A549 (cell line): ENCODE measurements at regions not wholly inside any gene's neighbourhood (a gene's known extent, or its start where the extent isn't known, plus 50 kb on each side); places are given as distances from the start of the nearest gene placed in this dataset.

Source experiments
- ATAC-seq, 2 experiments: fragments of 200-7000 bp in 1 of 2; fragments of >200 bp in 1 of 2; cut with Nextera tagmentation in 1 of 2; cut with Tn5 transposase in 1 of 2; 3 replicates each; pipeline versions ENCODE4 v1.8.0 to v1.9.1; 2018 to 2020; ENCODE audit warnings: mild to moderate bottlenecking in 1 of 2, moderate library complexity in 1 of 2
- CTCF ChIA-PET: fragments of 300-600 bp; sonication (Branson Sonifier 250); formaldehyde crosslinking; extraction: SDS; loops from one replicate; lab custom pipeline; 2021; ENCODE audit warnings: antibody characterized with exemption, inconsistent platforms; lab: Yijun Ruan, JAX
- POLR2A ChIA-PET: fragments of 350-600 bp; formaldehyde crosslinking; extraction: SDS; loops from one replicate; lab custom pipeline; 2021; ENCODE audit warnings: antibody characterized with exemption, inconsistent platforms; lab: Yijun Ruan, JAX
- DNase-seq, 2 experiments: peaks; one replicate each; pipeline versions ENCODE4 v3.0.0 to v3.0.0-alpha.2; 2011 to 2016; ENCODE audit warnings: low read depth in 1 of 2, low spot score in 1 of 2
- FAIRE-seq: peaks from 2 replicates; lab custom pipeline; 2011; peaks lifted over from hg19 to GRCh38; lab: Jason Lieb, UNC
- H3K27ac ChIP-seq, 2 experiments: fragments of >200 bp; sonication (Bioruptor Twin); formaldehyde crosslinking; 3 replicates each; pipeline ENCODE4 v1.5.1; 2016 to 2017
- H3K4me1 ChIP-seq: fragments of >200 bp; sonication (Bioruptor Twin); formaldehyde crosslinking; 3 replicates; pipeline ENCODE4 v1.6.1; 2016
- H3K4me2 ChIP-seq: fragments of >200 bp; sonication (Bioruptor Twin); formaldehyde crosslinking; 3 replicates; pipeline ENCODE4 v1.6.1; 2016
- H3K4me3 ChIP-seq: fragments of >200 bp; sonication (Bioruptor Twin); formaldehyde crosslinking; 3 replicates; pipeline ENCODE4 v1.5.1; 2016
- H3K9me3 ChIP-seq: fragments of >200 bp; sonication (Bioruptor Twin); formaldehyde crosslinking; 3 replicates; pipeline ENCODE4 v1.6.1; 2016
- BHLHE40 ChIP-seq: IDR thresholded peaks from 2 replicates; pipeline ENCODE4 v1.6.1; 2012; ENCODE audit warnings: low read depth, low read length, inconsistent platforms
- CBX2 ChIP-seq: fragments of 200-600 bp; sonication (generic); IDR thresholded peaks from 2 replicates; pipeline ENCODE4 v1.6.1; 2016; ENCODE audit warnings: low read depth, mild to moderate bottlenecking, borderline replicate concordance
- EHF ChIP-seq: fragments of 250-450 bp; sonication (Bioruptor Pico); IDR thresholded peaks from 2 replicates; pipeline ENCODE4 v1.5.0; 2020; ENCODE audit warnings: mild to moderate bottlenecking
- ESRRA ChIP-seq: fragments of 150-350 bp; IDR thresholded peaks from 2 replicates; pipeline ENCODE4 v1.6.1; 2014; ENCODE audit warnings: mild to moderate bottlenecking, low read length, borderline replicate concordance
- FOSL2 ChIP-seq, 2 experiments: fragments of 450-650 bp in 1 of 2; fragments of >200 bp in 1 of 2; sonication (Bioruptor Twin) in 1 of 2; formaldehyde crosslinking; IDR thresholded peaks; 2 replicates each; pipeline versions ENCODE4 v1.5.0 to v1.6.1; 2016 to 2020; ENCODE audit warnings: mild to moderate bottlenecking in 1 of 2, moderate library complexity in 1 of 2
- FOXS1 ChIP-seq: fragments of 250-450 bp; sonication (Bioruptor Pico); IDR thresholded peaks from 2 replicates; pipeline ENCODE4 v1.5.0; 2020; ENCODE audit warnings: mild to moderate bottlenecking, moderate library complexity
- HDAC2 ChIP-seq: fragments of 200-600 bp; sonication (generic); IDR thresholded peaks from 2 replicates; pipeline ENCODE4 v1.6.1; 2016
- HES2 ChIP-seq: fragments of >200 bp; sonication (Bioruptor Twin); formaldehyde crosslinking; IDR thresholded peaks from 2 replicates; pipeline ENCODE4 v1.6.1; 2016
- HEYL ChIP-seq: fragments of 250-450 bp; sonication (Bioruptor Pico); IDR thresholded peaks from 2 replicates; pipeline ENCODE4 v1.8.0; 2021; ENCODE audit warnings: mild to moderate bottlenecking, moderate library complexity
- HMGXB4 ChIP-seq: fragments of 250-450 bp; sonication (Bioruptor Pico); IDR thresholded peaks from 2 replicates; pipeline ENCODE4 v1.5.0; 2021; ENCODE audit warnings: mild to moderate bottlenecking, moderate library complexity, borderline replicate concordance
- HOXA7 ChIP-seq: fragments of 250-450 bp; sonication (Bioruptor Pico); IDR thresholded peaks from 2 replicates; pipeline ENCODE4 v1.5.0; 2020; ENCODE audit warnings: mild to moderate bottlenecking, moderate library complexity
- HOXB5 ChIP-seq: fragments of 250-450 bp; sonication (Bioruptor Pico); IDR thresholded peaks from 2 replicates; pipeline ENCODE4 v1.5.0; 2020; ENCODE audit warnings: mild to moderate bottlenecking, moderate library complexity
- KDM5A ChIP-seq: fragments of 200-600 bp; sonication (generic); IDR thresholded peaks from 2 replicates; pipeline ENCODE4 v1.6.1; 2016; ENCODE audit warnings: antibody characterized with exemption, mild to moderate bottlenecking
- NFE2L2 ChIP-seq: fragments of 150-350 bp; conservative IDR thresholded peaks from 2 replicates; pipeline ENCODE4 v1.6.1; 2014; ENCODE audit warnings: low read length
- NPAS2 ChIP-seq: fragments of 250-450 bp; sonication (Bioruptor Pico); IDR thresholded peaks from 2 replicates; pipeline ENCODE4 v1.8.0; 2022; ENCODE audit warnings: mild to moderate bottlenecking, moderate library complexity, borderline replicate concordance
- PBX3 ChIP-seq: IDR thresholded peaks from 2 replicates; pipeline ENCODE4 v1.6.1; 2012
- PHF8 ChIP-seq: fragments of 200-600 bp; sonication (generic); IDR thresholded peaks from 2 replicates; pipeline ENCODE4 v1.6.1; 2016; ENCODE audit warnings: low read depth, mild to moderate bottlenecking, antibody characterized with exemption, moderate library complexity, borderline replicate concordance
- RAD21 ChIP-seq, 2 experiments: fragments of >200 bp in 1 of 2; sonication (Bioruptor Twin) in 1 of 2; formaldehyde crosslinking in 1 of 2; IDR thresholded peaks in 1 of 2; conservative IDR thresholded peaks in 1 of 2; 2 replicates in 1 of 2; 3 replicates in 1 of 2; pipeline ENCODE4 v1.6.1; 2012 to 2018; ENCODE audit warnings: inconsistent platforms in 1 of 2
- RFX5 ChIP-seq: fragments of 450-650 bp; IDR thresholded peaks from 2 replicates; pipeline ENCODE4 v1.7.1; 2014; ENCODE audit warnings: antibody characterized with exemption, mild to moderate bottlenecking, moderate library complexity
- RNF2 ChIP-seq: fragments of 200-600 bp; sonication (generic); IDR thresholded peaks from 2 replicates; pipeline ENCODE4 v1.6.1; 2016; ENCODE audit warnings: low read depth, mild to moderate bottlenecking, antibody characterized with exemption, moderate library complexity, borderline replicate concordance
- ZNF302 ChIP-seq: fragments of 250-450 bp; sonication (Bioruptor Pico); IDR thresholded peaks from 2 replicates; pipeline ENCODE4 v1.9.0; 2021; ENCODE audit warnings: inconsistent platforms, mild to moderate bottlenecking, moderate library complexity
- WGBS: methylation state at CpG from one replicate; pipeline ENCODE4 v1.1.6; 2017; ENCODE audit errors: missing lambda C conversion rate; 5-methylcytosine and 5-hydroxymethylcytosine counted together
- TF ChIP-seq, protein P1 (sequence below): fragments of 150-350 bp; IDR thresholded peaks from 2 replicates; pipeline ENCODE4 v1.6.1; 2014; ENCODE audit warnings: low read depth, mild to moderate bottlenecking, low read length
- TF ChIP-seq, protein P2 (sequence below): IDR thresholded peaks from 2 replicates; pipeline ENCODE4 v1.6.1; 2012

GRCh38 chr4:175874306-175874705 lies 62.2 kb upstream of the GPM6A start (continued):
- TF ChIP-seq, protein P1, sequence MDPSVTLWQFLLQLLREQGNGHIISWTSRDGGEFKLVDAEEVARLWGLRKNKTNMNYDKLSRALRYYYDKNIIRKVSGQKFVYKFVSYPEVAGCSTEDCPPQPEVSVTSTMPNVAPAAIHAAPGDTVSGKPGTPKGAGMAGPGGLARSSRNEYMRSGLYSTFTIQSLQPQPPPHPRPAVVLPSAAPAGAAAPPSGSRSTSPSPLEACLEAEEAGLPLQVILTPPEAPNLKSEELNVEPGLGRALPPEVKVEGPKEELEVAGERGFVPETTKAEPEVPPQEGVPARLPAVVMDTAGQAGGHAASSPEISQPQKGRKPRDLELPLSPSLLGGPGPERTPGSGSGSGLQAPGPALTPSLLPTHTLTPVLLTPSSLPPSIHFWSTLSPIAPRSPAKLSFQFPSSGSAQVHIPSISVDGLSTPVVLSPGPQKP: no peak
- no peak for TF ChIP-seq BHLHE40
- TF ChIP-seq RNF2: no peak
- TF ChIP-seq HOXB5 (CRISPR knock-in tag): no peak
- TF ChIP-seq NPAS2 (CRISPR knock-in tag): no peak
- no peak for TF ChIP-seq RAD21 (conservative IDR thresholded peaks at IDR 0.05 in 1 of 2, IDR thresholded peaks at IDR 0.05 in 1 of 2)

DNA sequence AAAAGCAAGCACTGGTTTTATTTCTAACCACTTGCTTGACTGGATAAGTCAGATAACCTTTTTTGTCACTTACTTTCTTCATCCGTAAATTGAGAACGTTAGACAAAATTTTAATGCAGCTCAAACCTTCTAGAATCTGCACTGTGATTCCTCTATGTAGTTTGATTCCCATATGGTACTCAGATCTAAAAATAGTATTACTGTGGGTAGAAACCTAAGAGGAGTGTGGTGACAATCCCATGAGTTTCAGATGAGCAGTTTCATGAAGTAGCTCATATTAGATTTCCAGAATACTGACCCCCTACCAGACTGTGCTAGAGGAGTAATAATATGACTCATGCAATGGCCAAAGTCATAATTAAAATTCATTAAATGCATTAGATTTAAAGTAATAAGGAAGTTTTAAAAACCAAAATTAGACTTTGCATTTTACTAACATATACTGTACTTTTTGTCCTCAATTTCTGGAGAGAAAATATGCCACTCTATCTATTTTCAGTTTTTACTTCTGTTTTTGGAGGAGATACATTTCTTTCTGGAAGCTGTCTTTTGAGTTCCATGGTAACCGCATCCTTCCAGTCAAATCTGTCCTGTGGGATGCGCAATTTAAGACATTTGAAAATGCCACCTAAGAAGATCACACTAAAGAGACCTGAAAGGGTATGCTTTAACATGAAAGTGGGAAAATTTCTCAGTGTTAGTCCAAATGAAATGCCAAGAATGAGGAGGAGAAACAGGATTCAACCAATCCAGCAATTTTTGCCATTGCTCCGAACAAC lies 64.1 kb upstream of the GPM6A start:
- WGBS: 71% methylated on average over 5 of the region's 5 CpGs
- H3K27ac ChIP-seq: no peak overlapping the region
- no peak overlapping the region for H3K4me2 ChIP-seq
- ChIA-PET CTCF (no interaction called here), POLR2A (no interaction called here)
- ATAC-seq (no peak), FAIRE-seq (no peak), DNase-seq (no peak)
- H3K9me3 ChIP-seq: no peaks in the 10 kb centered on the region
- H3K4me1 ChIP-seq: no peaks in the 10 kb centered on the region
- TF ChIP-seq PBX3: no peak
- TF ChIP-seq KDM5A: no peak
- TF ChIP-seq HES2: no peak
- TF ChIP-seq RFX5: no peak
- TF ChIP-seq HEYL (CRISPR knock-in tag): no peak
- no peak for TF ChIP-seq NFE2L2
- TF ChIP-seq RNF2: no peak
- no peak for TF ChIP-seq FOSL2 (IDR thresholded peaks at IDR 0.05)
- TF ChIP-seq FOSL2 (CRISPR knock-in tag; IDR thresholded peaks at IDR 0.05): no peak
- TF ChIP-seq ZNF302 (CRISPR knock-in tag): no peak
- TF ChIP-seq, protein P2, sequence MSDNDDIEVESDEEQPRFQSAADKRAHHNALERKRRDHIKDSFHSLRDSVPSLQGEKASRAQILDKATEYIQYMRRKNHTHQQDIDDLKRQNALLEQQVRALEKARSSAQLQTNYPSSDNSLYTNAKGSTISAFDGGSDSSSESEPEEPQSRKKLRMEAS: no peak
- TF ChIP-seq HOXA7 (CRISPR knock-in tag): no peak
- TF ChIP-seq ESRRA: no peak
- TF ChIP-seq FOXS1 (CRISPR knock-in tag): no peak
- no peak for TF ChIP-seq HDAC2
- TF ChIP-seq EHF (CRISPR knock-in tag): no peak
- TF ChIP-seq PHF8: no peak
- no peak for TF ChIP-seq NPAS2 (CRISPR knock-in tag)
- TF ChIP-seq HMGXB4: no peak
- TF ChIP-seq CBX2: no peak
- H3K4me3 ChIP-seq: no peak overlapping the region
